Progenitor cell of endocrine pancreas (in vitro differentiated cells): ENCODE measurements at regions not wholly inside any gene's neighbourhood (a gene's known extent, or its start where the extent isn't known, plus 50 kb on each side); places are given as distances from the start of the nearest gene placed in this dataset.

Source experiments
- DNase-seq: peaks from one replicate; pipeline ENCODE4 v3.0.0; 2021; ENCODE audit warnings: low spot score; ENCODE audit not compliant: unreplicated experiment
- H3K27ac Mint-ChIP-seq: 2 replicates; pipeline ENCODE4 v1.8.0; 2021; ENCODE audit warnings: mild to moderate bottlenecking, moderate library complexity, mixed read lengths
- H3K27me3 Mint-ChIP-seq: 2 replicates; pipeline ENCODE4 v1.8.0; 2021; ENCODE audit warnings: mixed read lengths
- H3K36me3 Mint-ChIP-seq: 2 replicates; pipeline ENCODE4 v1.8.0; 2022; ENCODE audit warnings: mixed read lengths; ENCODE audit not compliant: insufficient read depth
- H3K4me1 Mint-ChIP-seq: 2 replicates; pipeline ENCODE4 v1.8.0; 2021; ENCODE audit warnings: low read depth, mixed read lengths
- H3K4me3 Mint-ChIP-seq: 2 replicates; pipeline ENCODE4 v1.8.0; 2021; ENCODE audit warnings: low read depth, mild to moderate bottlenecking, moderate library complexity, mixed read lengths
- H3K9me3 Mint-ChIP-seq: 2 replicates; pipeline ENCODE4 v1.8.0; 2021; ENCODE audit warnings: low read depth, mixed read lengths
- TF ChIP-seq, protein P1 (sequence below): fragments of 200-600 bp; sonication (generic); IDR thresholded peaks from one replicate; pipeline ENCODE4 v1.5.0; 2021; ENCODE audit warnings: antibody characterized with exemption, mild to moderate bottlenecking; ENCODE audit not compliant: unreplicated experiment

DNA sequence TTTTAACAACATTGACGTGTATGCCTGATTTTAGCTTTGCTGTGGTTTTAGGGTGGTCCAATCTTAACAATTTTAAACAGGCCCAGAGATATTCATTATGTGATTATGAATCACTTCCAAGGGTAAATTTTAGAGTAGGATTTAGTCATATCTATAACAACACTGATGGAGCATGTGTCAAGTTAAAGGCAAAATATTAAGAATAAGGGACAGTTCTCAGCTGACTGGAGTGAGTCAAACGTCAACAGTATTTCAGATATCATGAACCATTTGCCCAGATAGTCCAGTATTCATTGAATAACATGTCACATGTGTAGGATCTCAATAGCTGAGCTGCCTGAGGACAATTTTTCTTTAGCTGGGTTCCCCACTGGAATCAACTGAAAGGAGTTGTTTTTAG lies 61.3 kb upstream of the VCX2 start:
- TF ChIP-seq, protein P1, sequence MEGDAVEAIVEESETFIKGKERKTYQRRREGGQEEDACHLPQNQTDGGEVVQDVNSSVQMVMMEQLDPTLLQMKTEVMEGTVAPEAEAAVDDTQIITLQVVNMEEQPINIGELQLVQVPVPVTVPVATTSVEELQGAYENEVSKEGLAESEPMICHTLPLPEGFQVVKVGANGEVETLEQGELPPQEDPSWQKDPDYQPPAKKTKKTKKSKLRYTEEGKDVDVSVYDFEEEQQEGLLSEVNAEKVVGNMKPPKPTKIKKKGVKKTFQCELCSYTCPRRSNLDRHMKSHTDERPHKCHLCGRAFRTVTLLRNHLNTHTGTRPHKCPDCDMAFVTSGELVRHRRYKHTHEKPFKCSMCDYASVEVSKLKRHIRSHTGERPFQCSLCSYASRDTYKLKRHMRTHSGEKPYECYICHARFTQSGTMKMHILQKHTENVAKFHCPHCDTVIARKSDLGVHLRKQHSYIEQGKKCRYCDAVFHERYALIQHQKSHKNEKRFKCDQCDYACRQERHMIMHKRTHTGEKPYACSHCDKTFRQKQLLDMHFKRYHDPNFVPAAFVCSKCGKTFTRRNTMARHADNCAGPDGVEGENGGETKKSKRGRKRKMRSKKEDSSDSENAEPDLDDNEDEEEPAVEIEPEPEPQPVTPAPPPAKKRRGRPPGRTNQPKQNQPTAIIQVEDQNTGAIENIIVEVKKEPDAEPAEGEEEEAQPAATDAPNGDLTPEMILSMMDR = no peak
- H3K27ac Mint-ChIP-seq = no peak overlapping the region
- H3K4me3 Mint-ChIP-seq = no peak overlapping the region
- no peaks in the 10 kb centered on the region for H3K27me3 Mint-ChIP-seq
- no peaks in the 10 kb centered on the region for H3K36me3 Mint-ChIP-seq
- H3K9me3 Mint-ChIP-seq = no peaks in the 10 kb centered on the region
- DNase-seq = no peak
- no peaks in the 10 kb centered on the region for H3K4me1 Mint-ChIP-seq

DNA sequence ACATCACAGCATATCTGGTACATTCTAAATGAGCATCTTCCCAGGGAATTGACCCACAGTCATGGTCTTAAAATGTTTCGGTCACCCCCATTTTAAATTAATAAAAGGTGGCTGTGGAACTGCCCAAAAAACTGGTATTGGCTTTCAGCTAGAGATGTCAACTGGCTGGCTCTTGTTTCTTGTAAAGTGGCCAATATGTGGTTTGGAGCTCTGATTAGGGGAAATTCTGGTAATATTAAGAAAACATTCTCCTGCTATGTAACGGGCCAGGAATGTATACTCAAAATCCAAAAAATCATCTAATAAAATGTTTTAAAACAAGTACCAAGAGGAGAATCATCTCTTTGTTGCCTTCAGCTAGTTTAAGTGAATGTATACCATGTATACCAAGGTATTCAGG lies 62.0 kb upstream of the VCX2 start:
- no peaks in the 10 kb centered on the region for H3K9me3 Mint-ChIP-seq
- H3K4me1 Mint-ChIP-seq = no peaks in the 10 kb centered on the region
- no peak for DNase-seq
- H3K4me3 Mint-ChIP-seq = no peak overlapping the region
- H3K36me3 Mint-ChIP-seq = no peaks in the 10 kb centered on the region
- no peaks in the 10 kb centered on the region for H3K27me3 Mint-ChIP-seq
- TF ChIP-seq, protein P1 = no peak
- H3K27ac Mint-ChIP-seq = no peak overlapping the region

DNA sequence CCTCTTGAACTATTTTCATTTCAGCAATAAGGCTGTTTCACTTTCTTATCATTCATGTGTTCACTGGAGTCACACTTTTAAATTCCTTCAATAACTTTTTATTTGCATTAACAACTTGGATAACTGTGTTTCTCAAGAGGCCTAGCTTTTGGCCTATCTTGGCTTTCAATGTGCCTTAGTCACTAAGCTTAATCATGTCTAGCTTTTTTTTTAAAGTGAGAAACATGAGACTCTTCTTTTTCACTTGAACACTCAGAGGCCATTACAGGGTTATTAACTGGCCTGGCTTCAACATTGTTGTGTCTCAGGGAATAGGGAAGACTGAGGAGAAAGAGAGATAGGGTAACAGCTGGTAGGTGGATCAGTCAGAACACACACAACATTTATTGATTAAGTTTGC lies 64.0 kb upstream of the VCX2 start:
- H3K9me3 Mint-ChIP-seq = no peaks in the 10 kb centered on the region
- H3K27me3 Mint-ChIP-seq = no peaks in the 10 kb centered on the region
- H3K4me1 Mint-ChIP-seq = no peaks in the 10 kb centered on the region
- TF ChIP-seq, protein P1 = no peak
- no peak overlapping the region for H3K27ac Mint-ChIP-seq
- no peaks in the 10 kb centered on the region for H3K36me3 Mint-ChIP-seq
- DNase-seq = no peak
- H3K4me3 Mint-ChIP-seq = no peak overlapping the region

- no peaks in the 10 kb centered on the region for H3K9me3 Mint-ChIP-seq
- no peak for DNase-seq
- no peak overlapping the region for H3K27ac Mint-ChIP-seq
- peaks cover 4% of the 10 kb centered on the region for H3K27me3 Mint-ChIP-seq
- H3K4me3 Mint-ChIP-seq = no peak overlapping the region
- TF ChIP-seq, protein P1 = no peak
- no peaks in the 10 kb centered on the region for H3K4me1 Mint-ChIP-seq
- H3K36me3 Mint-ChIP-seq = no peaks in the 10 kb centered on the region
Measured at GRCh38 chrX:8237718-8238117, 66.7 kb upstream of the VCX2 start.

- H3K27ac Mint-ChIP-seq = no peak overlapping the region
- DNase-seq = no peak
- TF ChIP-seq, protein P1 = no peak
- H3K4me1 Mint-ChIP-seq = no peaks in the 10 kb centered on the region
- H3K27me3 Mint-ChIP-seq = peaks cover 4% of the 10 kb centered on the region
- H3K4me3 Mint-ChIP-seq = no peak overlapping the region
- no peaks in the 10 kb centered on the region for H3K36me3 Mint-ChIP-seq
- H3K9me3 Mint-ChIP-seq = no peaks in the 10 kb centered on the region
Measured at GRCh38 chrX:8242431-8243020, 71.5 kb upstream of the VCX2 start.
